ENCODE measurements at regions not wholly inside any gene's neighbourhood (a gene's known extent, or its start where the extent isn't known, plus 50 kb on each side); places are given as distances from the start of the nearest gene placed in this dataset.

DNA sequence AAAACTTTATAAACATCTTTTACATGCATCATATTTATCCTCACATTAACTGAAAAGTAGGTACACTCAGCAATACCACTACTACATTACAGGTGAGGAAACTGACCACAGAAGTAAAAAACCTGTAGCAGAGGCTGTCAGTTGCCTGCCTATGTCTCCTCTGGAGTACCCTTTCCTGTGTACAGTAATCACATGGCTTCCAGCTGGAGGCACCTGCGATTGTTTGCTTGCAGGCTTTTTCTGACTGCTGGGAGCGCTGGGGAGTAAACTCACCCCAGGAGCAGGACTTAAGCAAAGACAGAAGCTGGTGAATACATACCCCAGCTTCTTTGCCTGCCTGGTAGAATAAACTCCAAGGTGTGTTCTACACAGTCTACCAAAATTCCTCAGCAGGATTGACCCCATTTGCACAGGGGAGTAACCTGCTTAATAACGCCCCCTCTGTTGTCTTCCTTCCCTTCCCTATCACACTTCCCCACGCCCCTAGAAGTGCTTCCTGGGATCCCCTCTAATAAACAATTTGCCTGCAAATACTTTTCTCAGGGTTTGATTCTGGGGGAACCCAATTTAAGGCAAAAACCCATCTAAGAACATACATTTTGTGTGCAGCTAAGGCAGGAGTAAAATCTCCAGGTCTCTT is 138.9 kb downstream of the PTH2R start:
- DNase-seq (ENCODE audit: low spot score), result no peak
- intact Hi-C loops (cut with DNase I), result no loop called here

DNA sequence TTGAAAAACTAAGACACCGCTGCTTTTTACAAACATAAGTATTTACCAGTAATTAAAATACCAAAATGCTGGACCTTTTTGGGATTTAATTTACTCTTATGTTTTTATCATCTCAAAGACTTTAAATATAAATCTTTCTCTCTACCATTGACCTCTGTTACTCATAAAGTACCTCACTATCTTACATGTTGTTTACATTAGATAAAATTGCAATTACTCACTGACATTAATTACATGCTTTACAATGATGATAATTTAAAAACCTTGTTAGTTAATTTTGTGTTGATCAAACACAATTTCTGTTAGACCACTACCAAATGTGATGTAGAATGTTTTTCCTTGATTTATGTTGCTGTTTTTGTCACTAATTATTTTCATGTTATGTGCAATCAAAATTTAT is 139.5 kb downstream of the PTH2R start:
- no peak for DNase-seq (ENCODE audit: low spot score)
- intact Hi-C loops (cut with DNase I), result no loop called here

DNA sequence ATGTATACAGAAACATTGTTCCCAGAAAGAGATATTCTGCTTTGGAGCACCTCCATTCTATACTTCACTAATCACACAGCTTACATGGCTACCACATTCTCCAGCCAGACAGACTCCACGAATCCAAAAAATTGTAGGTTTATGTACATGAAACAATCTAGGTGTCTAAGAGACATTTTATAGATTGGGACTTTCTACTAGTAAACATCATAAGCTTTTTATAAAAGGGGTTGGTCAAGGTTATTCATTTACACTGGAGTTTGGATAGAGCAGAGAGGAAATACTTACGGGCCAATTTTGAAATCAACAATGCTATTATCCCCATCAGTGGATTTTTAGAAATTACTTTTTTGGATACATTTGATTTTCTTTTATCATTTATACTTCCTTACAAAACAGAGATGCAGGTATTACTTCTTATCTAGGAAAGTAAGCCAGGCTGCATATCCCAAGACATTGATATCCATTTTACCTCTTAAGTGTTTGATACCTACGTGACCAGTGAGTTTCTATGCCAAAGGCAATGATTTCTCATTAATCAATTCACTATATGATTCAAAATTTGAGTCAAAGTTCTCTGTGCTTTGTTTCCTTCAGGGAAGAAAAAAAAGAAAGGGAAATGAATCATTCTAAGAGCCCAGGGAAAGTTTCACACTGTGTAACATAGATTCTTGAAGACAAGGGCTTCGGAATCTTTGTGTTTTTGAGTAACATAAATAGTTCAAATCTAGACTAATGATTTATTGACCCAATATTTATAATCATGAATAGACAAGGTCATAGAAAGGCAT is 140.5 kb downstream of the PTH2R start:
- no peak for DNase-seq (ENCODE audit: low spot score)
- intact Hi-C loops (cut with DNase I), result no loop called here

DNA sequence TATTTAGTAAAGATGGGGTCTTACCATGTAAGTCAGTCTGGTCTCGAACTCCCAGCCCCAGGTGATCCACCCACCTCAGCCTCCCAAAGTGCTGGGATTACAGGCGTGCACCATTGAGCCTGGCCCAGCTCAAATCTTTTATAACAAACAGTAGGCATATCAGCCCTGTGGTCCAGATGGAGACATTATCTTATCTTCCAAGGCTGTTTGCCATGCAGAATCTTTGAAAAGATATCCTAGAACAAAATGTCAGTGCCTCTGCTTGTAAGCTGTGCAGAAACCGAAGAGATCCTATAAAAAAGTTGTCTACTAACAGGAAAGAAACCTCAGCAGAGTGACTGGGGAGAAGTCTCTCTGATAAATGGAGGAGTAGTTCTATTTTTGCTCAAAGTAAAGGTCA is 142.1 kb downstream of the PTH2R start:
- intact Hi-C loops (cut with DNase I), result no loop called here
- DNase-seq (ENCODE audit: low spot score), result no peak

DNA sequence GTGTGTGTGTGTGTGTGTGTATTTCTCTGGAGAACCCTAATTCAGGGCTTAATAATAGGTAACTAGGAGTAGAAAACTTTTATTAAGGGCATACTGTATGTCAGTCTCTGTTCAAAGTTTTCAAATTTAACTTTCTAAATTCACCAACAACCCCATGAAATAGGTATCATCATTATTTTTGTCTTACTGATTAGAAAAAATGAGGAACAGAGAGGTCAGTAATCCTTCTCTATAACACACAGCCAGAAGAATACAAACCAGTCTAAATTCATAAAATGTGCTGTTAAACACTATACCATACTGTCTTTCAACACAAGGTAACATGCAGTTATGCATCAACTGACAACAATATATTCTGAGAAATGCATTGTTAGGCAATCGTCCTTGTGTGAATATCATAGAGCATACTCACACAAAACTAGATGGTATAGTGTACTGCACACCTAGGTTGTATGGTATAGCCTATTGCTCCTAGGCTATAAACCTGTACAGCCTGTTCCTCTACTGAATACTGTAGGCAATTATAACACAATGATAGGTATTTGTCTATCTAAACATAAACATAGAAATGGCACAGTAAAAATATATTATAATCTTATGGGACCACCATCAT is 143.1 kb downstream of the PTH2R start:
- intact Hi-C loops (cut with DNase I), result no loop called here

DNA sequence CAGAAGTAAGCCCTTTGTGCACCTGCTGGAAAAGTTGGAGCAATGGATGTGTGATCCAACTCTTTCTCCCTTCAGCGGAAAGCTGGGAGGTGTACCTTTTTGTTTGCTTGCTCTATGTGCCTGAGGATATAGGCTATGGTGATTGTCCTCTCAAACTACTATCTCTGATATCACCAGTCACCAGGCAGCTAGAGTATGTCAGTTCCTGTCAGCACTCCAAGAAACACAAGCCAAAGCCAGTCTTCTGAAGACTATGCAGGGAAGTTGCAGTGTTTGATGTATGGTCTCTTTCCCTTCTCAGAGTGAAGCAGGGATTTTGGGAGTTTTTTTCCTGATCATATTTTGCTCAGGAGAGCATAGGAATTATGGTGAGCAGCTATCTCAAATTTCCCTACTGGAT is 146.4 kb downstream of the PTH2R start:
- DNase-seq (ENCODE audit: low spot score), result no peak
- intact Hi-C loops (cut with DNase I), result no loop called here

More for the DNA sequence above, 143.1 kb downstream of the PTH2R start:
- no peak for DNase-seq (ENCODE audit: low spot score)

DNA sequence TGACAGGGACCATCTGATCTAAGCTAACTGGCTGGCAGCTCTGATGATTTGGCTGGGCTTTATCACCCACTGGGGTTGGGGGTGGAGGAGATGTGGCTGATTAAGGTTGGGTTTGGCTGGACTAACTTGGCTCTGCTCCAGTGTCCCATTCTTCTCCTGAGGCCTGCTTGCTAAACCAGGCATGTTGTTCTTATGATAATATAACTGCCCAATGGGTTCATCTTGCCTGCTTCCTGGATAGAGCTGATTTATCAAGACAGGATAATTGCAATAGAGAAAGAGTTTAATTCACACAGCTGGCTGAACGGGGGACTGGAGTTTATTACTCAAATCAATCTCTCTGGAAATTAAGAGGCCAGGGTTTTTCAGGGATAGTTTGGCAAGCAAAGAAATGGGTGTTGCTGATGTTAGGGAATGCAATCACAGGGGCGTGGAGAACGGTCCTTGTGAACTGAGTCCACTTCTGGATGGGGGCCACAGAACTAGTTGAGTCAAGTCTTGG is 150.4 kb downstream of the PTH2R start:
- intact Hi-C loops (cut with DNase I), result no loop called here
- no peak for DNase-seq (ENCODE audit: low spot score)

DNA sequence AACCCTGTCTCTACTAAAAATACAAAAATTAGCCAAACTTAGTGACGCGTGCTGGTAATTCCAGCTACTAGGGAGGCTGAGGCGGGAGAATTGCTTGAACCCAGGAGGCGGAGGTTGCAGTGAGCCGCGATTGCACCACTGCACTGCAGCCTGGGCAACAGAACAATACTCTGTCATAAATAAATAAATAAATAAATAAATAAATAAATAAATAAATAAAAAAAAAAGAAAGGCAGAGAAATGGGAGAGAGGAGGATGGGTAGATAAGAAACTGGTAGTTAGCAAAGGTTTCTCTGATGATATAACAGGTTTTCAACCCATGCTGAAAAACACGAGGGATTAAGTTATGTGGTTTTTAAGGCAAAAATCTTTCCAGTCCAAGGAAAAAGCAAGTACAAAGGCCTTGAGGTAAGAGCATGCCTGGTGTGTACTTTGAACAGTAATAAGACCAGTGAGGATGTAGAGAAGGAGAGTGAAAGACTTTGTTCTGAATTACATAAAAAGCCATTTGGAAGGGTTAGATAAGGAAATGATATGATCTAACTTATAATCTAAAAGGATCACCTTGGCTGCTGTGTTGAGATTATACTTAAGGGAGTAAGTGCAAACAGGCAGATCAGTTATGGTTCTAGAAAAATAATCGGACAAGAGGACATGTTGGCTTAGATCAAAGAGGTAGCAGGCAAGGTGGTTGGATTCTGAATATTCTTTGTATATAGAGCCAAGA is 159.3 kb downstream of the PTH2R start:
- intact Hi-C loops (cut with DNase I), result no loop called here
- no peak for DNase-seq (ENCODE audit: low spot score)

DNA sequence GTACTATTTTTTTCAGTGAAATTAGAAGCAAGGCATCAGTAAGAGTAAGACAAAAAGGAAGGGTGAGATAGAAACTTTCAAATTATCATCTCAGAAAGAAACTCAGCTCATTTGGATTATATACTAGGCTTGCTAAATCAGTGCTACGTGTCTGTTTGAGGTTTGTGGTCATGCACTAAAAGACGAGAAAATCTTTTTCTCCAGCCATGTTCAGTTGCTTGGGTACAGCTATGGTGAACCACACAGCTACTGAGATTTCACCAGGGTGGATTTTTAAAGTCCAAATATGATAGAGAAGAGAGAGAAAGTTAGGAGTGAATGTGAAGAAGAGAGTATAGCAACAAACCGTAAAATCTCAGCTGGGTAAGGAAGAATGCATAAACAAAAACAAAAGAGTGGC is 161.6 kb downstream of the PTH2R start:
- no peak for DNase-seq (ENCODE audit: low spot score)
- intact Hi-C loops (cut with DNase I), result no loop called here

DNA sequence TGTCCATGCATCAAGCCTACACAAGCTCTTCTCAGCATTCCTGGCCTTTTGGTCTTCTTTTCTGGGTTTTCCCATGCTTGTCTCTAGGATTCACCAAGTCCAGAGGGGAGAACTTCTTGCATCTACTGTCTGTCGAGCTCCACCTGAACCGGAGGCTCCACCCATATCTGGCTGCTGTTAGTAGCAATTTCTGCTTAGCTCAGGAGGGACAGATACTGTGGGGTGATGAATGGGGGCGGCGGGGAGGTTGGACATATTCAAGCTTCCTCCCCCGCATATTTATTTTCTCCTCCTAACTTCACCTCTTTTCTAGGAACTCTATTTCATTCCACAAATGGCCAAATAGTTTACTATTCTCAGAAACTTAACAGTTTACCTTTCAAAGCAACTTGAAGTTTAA is 163.5 kb downstream of the PTH2R start:
- DNase-seq (ENCODE audit: low spot score), result no peak
- intact Hi-C loops (cut with DNase I), result no loop called here

DNA sequence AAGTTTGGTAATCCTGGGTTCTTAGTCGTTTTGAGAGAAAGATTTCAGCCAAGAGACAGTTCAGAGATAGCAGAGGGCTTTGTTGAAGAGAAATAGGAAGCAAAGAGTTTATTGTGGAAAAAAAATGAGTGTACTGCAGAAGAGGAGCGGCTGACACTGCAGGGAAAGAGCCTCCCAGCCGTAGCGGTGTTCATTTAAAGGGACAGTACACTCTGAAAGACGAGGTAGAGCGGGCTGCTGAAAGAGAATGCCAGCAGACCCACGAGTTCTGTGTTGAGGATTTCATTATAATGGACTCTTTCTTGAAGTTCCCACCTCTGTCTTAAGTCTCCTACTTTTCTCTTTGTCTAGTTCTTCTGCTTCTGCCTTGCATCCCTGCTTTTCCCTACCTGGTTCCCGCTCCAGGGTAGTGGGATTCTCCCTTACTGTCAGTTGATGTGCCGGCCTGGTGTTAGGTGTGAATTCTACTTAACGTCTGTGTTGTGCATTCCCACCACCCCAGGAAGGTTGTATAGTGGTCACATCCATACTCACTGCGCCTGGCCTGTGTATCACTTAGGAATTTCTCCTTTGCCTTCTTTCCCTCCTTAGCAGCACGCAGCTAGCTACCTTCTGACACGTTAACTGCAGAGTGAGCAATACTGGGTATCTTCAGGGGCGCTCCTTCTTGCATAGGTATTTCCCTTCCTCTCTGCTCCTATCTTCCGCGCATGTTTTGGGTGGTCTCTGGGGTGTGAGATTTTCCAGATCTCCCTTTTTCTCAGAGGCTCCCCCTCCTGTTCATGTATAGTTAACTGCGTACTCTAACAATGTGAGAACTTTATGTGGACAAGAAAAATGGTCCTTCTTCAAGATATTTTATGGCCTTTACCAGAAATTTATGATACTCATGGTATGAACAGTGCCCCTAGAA is 164.5 kb downstream of the PTH2R start:
- DNase-seq (ENCODE audit: low spot score), result no peak
- intact Hi-C loops (cut with DNase I), result no loop called here

DNA sequence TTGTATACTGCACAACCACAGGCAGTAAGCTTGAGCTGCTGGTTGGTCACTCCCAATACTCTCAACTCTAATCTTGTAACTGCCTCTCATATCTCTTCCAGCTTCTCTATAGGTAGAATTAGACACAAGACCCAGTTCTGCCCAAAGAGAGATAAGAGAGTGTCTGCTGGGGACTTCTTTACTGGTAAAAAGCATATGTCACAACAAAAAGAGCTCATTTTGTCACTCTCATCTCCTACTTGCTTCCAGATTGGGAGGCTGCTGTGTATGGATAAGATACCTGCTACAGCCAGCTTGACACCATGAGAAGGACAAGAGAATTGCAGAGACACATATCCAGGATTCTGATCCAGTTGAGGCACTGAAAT is 165.2 kb downstream of the PTH2R start:
- intact Hi-C loops (cut with DNase I), result no loop called here
- DNase-seq (ENCODE audit: low spot score), result no peak

DNA sequence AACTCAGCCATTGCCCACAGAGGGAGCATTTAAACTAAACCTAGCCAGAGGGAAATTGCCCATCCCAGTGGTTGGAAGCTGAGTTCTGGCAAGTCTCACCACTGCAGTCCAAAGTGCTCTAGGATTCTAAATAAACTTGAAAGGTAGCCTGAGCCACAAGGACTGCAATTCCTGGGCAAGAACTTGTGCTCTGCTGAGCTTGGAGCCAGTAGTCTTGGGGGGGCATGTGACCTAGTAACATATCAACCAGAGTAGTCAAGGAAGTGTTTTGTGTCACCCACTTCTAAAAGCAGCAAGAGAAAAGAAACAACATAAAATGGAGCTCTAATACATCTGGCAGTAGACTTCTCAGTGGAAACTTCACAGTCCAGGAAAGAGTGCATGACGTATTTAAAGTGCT is 167.0 kb downstream of the PTH2R start:
- intact Hi-C loops (cut with DNase I), result no loop called here
- no peak for DNase-seq (ENCODE audit: low spot score)

DNA sequence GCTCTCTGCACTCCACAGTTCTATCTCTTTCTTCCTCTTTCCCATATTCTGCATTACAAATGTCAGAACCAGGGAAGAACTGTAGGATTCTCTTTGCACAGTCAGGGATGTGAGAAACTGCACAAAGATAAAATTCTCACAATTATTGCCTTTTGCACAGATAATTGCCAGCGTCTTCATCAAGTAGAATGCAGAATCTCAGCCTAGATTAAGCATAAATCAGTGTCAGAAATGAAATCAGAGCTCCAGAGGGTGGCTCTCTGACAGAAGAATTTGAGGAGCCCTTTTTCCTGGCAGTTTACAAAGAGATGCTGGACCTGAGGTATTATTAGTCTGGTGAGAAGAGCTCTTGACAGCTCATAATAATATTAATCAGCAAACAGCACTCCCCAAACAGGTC is 173.1 kb downstream of the PTH2R start:
- intact Hi-C loops (cut with DNase I), result no loop called here
- DNase-seq (ENCODE audit: low spot score), result no peak

DNA sequence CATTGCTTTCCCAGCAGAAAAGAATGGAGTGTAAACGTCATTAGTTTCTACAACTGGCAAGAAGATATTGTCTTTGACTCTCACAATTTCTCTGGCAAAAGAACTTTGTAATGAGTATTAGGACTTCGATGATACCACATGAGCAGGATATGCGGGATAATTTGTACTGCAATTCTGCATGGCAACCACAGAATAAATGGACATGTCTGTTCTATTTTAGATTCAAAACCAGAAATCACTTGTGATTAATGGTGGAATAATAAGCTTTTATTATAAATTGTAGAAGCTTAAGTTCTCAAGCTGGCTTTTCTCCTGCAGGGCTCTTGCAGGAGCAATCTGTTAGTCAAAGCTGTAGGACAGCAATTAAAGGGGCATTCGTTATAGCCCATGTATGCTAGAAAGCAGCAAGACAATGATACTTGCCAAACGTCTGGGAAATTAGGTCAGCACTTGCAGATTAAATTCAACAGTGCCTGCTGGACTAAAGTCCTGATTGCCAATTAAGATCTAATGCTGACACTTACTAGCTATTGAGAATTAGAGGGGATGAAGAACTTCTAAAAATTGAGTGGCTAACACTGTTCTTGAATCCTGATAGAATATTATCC is 177.9 kb downstream of the PTH2R start:
- intact Hi-C loops (cut with DNase I), result no loop called here
- no peak for DNase-seq (ENCODE audit: low spot score)

DNA sequence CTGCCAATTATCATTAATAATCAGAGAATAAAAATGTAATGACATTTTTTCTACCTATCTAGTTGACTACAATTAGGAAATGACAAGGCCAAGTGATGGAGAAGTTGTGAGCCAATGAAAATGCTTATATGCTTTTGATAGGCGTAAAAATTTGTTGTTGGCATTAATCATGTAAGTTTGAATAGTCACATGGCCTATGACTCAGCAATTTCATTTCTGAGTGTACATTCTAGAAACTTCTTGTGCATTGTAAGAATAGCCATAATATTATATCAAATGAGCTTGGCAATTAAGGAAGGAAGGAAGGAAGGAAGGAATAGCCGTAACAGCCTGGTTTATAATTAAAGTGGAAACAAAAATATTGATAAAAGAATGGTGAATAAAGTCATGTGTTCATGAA is 179.9 kb downstream of the PTH2R start:
- intact Hi-C loops (cut with DNase I), result no loop called here
- no peak for DNase-seq (ENCODE audit: low spot score)

DNA sequence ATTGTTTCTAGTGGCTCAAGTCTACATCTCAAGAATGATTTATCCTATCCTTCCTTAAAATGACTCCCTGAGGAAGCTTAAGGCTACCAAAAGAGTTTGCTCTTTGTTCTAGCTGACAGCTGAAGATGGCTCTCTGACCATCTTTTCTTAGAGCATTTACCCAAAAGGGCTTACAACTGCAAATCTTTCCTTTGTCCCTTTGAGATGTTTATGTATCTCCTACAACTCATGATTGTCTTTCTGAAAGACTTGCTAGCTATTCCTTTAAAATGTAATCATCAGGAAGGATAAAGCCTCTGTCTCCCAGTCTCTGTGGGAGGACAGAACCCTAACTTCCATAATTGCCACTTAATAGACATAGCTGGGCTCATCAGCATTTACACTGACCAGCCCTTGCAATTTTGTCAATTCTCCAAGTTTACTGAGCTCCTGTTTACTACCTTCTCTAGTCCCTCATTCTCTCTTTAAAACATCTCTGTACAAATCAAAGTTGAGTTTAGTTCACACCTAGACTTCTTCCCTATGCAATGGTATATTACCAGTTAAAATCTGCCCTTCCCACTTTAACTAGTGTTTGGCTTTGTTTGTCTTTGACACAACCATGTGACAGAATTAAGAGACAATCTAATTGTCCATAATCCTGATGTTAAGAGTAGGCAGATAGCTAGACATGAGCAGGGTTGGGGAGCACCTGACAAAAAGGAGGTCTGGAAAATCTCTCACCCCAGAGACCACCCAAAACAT is 188.2 kb downstream of the PTH2R start:
- intact Hi-C loops (cut with DNase I), result no loop called here
- DNase-seq (ENCODE audit: low spot score), result no peak
